ENCODE measurements at regions not wholly inside any gene's neighbourhood (a gene's known extent, or its start where the extent isn't known, plus 50 kb on each side); places are given as distances from the start of the nearest gene placed in this dataset.

- Histone ChIP-seq H3K4me3 (replicated peaks; ENCODE audit: insufficient read depth, low read length) (no peak overlapping the region), H3K27me3 (ENCODE audit: insufficient read depth, poor library complexity, severe bottlenecking) (no peaks in the 10 kb centered on the region), H3K27ac (replicated peaks) (no peak overlapping the region)
- peak in 1 of 2 experiments; percentile 12 for DNase-seq (ENCODE audit: low read depth in 1 of 2, low spot score in 1 of 2)
- no peak for TF ChIP-seq REST (IDR thresholded peaks at IDR 0.05; ENCODE audit: insufficient replicate concordance, low read depth)
- TF ChIP-seq SPI1 (IDR thresholded peaks at IDR 0.05; ENCODE audit: borderline replicate concordance, low read depth), result no peak
- TF ChIP-seq, protein P1, sequence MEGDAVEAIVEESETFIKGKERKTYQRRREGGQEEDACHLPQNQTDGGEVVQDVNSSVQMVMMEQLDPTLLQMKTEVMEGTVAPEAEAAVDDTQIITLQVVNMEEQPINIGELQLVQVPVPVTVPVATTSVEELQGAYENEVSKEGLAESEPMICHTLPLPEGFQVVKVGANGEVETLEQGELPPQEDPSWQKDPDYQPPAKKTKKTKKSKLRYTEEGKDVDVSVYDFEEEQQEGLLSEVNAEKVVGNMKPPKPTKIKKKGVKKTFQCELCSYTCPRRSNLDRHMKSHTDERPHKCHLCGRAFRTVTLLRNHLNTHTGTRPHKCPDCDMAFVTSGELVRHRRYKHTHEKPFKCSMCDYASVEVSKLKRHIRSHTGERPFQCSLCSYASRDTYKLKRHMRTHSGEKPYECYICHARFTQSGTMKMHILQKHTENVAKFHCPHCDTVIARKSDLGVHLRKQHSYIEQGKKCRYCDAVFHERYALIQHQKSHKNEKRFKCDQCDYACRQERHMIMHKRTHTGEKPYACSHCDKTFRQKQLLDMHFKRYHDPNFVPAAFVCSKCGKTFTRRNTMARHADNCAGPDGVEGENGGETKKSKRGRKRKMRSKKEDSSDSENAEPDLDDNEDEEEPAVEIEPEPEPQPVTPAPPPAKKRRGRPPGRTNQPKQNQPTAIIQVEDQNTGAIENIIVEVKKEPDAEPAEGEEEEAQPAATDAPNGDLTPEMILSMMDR (IDR thresholded peaks at IDR 0.05; ENCODE audit: insufficient read depth, low read length), result peak; percentile 60
Measured at GRCh38 chr1:172742599-172743500, 83.9 kb downstream of the FASLG start.

DNA sequence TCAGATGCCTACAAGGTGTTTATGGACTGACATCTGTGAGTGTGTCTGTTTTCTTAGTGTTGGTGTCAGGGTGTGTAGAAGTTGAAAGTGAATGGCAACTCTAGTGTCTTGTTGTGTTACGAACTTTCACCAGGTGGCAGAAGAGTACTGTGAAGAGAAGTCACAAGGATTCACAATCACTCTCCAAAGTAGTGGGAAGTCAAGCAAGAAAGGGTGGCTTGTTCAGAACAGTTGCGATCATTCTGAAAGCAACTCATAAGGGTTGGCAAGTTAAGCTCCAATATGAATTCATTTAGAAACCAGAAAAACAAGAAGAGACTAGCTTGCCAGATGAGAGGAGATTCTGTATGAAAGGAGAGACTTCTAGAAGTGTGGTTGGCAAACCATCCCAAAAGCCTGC lies 86.1 kb downstream of the FASLG start:
- Histone ChIP-seq H3K4me3 (replicated peaks; ENCODE audit: insufficient read depth, low read length) (no peak overlapping the region), H3K27me3 (ENCODE audit: insufficient read depth, poor library complexity, severe bottlenecking) (no peaks in the 10 kb centered on the region), H3K27ac (replicated peaks) (no peak overlapping the region)
- TF ChIP-seq, protein P1 (IDR thresholded peaks at IDR 0.05; ENCODE audit: insufficient read depth, low read length), result peak; percentile 51
- TF ChIP-seq SPI1 (IDR thresholded peaks at IDR 0.05; ENCODE audit: borderline replicate concordance, low read depth), result no peak
- no peak for TF ChIP-seq POLR2AphosphoS5 (IDR thresholded peaks at IDR 0.05; ENCODE audit: low read depth)
- TF ChIP-seq REST (IDR thresholded peaks at IDR 0.05; ENCODE audit: insufficient replicate concordance, low read depth), result no peak
- peak; percentile 47 to 69 for DNase-seq (ENCODE audit: low read depth in 1 of 2, low spot score in 1 of 2)

- no peaks in the 10 kb centered on the region for H3K27me3 ChIP-seq (ENCODE audit: insufficient read depth, poor library complexity, severe bottlenecking)
- peak; percentile 35 to 83 for DNase-seq (ENCODE audit: low read depth in 1 of 2, low spot score in 1 of 2)
- TF ChIP-seq, protein P1 (IDR thresholded peaks at IDR 0.05; ENCODE audit: insufficient read depth, low read length), result no peak
- TF ChIP-seq POLR2AphosphoS5 (IDR thresholded peaks at IDR 0.05; ENCODE audit: low read depth) (peak; percentile 83; the same call in 1 of the 2 replicates), GABPA (IDR thresholded peaks at IDR 0.05; ENCODE audit: low read depth) (no peak), SPI1 (IDR thresholded peaks at IDR 0.05; ENCODE audit: borderline replicate concordance, low read depth) (no peak; the same call in 1 of the 2 replicates), REST (IDR thresholded peaks at IDR 0.05; ENCODE audit: insufficient replicate concordance, low read depth) (no peak)
- H3K27ac ChIP-seq (replicated peaks), result no peak overlapping the region
- no peak overlapping the region for H3K4me3 ChIP-seq (replicated peaks; ENCODE audit: insufficient read depth, low read length)
Measured at GRCh38 chr1:172746091-172746949, 87.4 kb downstream of the FASLG start.
